OCI-LY3 (cell line): ENCODE measurements at regions not wholly inside any gene's neighbourhood (a gene's known extent, or its start where the extent isn't known, plus 50 kb on each side); places are given as distances from the start of the nearest gene placed in this dataset.

Source experiments
- EZH2phosphoT487 ChIP-seq: fragments of 200-600 bp; shearing (Covaris generic); IDR thresholded peaks from 2 replicates; pipeline ENCODE4 v1.6.1; 2018; ENCODE audit warnings: antibody characterized with exemption, mixed run types, low read depth
- TF ChIP-seq, protein P1 (sequence below): fragments of 200-600, 300-600 bp; sonication (generic); IDR thresholded peaks from 2 replicates; pipeline ENCODE4 v1.5.1; 2014; ENCODE audit warnings: antibody characterized with exemption, low read length, low read depth

DNA sequence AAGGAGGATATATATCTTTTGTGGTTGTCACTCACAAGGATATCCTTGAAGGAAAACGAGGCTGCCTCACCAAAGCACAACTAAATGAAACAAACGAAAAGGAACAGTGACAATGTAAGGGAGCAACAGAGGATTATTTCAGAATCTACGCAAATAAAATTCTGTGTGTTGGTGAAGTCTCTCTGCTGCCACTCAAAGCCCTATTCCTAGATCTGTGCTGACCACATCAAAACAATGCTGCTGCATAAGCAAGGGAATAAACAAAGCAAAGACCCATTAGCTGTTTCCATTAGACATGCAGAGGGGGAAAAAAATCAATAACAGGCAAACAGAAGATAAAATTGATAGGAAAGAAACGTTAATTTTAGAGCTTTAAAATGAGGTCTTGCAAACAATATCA is 204.4 kb downstream of the MZT1 start:
- TF ChIP-seq, protein P1, sequence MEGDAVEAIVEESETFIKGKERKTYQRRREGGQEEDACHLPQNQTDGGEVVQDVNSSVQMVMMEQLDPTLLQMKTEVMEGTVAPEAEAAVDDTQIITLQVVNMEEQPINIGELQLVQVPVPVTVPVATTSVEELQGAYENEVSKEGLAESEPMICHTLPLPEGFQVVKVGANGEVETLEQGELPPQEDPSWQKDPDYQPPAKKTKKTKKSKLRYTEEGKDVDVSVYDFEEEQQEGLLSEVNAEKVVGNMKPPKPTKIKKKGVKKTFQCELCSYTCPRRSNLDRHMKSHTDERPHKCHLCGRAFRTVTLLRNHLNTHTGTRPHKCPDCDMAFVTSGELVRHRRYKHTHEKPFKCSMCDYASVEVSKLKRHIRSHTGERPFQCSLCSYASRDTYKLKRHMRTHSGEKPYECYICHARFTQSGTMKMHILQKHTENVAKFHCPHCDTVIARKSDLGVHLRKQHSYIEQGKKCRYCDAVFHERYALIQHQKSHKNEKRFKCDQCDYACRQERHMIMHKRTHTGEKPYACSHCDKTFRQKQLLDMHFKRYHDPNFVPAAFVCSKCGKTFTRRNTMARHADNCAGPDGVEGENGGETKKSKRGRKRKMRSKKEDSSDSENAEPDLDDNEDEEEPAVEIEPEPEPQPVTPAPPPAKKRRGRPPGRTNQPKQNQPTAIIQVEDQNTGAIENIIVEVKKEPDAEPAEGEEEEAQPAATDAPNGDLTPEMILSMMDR = no peak
- TF ChIP-seq EZH2phosphoT487 = no peak
